Activated naive CD4-positive, alpha-beta T cell treated with anti-CD3 and anti-CD28 coated beads for 36 hours (primary cell): ENCODE measurements at regions not wholly inside any gene's neighbourhood (a gene's known extent, or its start where the extent isn't known, plus 50 kb on each side); places are given as distances from the start of the nearest gene placed in this dataset.

Experiments used
- CTCF ChIA-PET: fragments of 350-600 bp; sonication (Branson Sonifier 250); formaldehyde crosslinking; loops from one replicate; lab custom pipeline; 2021; ENCODE audit warnings: antibody characterized with exemption; lab: Charles Lee
- DNase-seq: peaks from one replicate; pipeline ENCODE4 v3.0.0-alpha.2; 2020
- H3K27ac Mint-ChIP-seq: one replicate; pipeline ENCODE4 v1.8.0; 2021; ENCODE audit warnings: mild to moderate bottlenecking, mixed read lengths
- H3K27me3 Mint-ChIP-seq: one replicate; pipeline ENCODE4 v1.8.0; 2021; ENCODE audit warnings: low read depth, mixed read lengths
- H3K36me3 Mint-ChIP-seq: one replicate; pipeline ENCODE4 v1.8.0; 2021; ENCODE audit warnings: low read depth, mixed read lengths
- H3K4me1 Mint-ChIP-seq: one replicate; pipeline ENCODE4 v1.8.0; 2021; ENCODE audit warnings: low read depth, mixed read lengths
- H3K4me3 Mint-ChIP-seq: one replicate; pipeline ENCODE4 v1.8.0; 2021; ENCODE audit warnings: mild to moderate bottlenecking, moderate library complexity, mixed read lengths
- H3K9me3 Mint-ChIP-seq: one replicate; pipeline ENCODE4 v1.8.0; 2021; ENCODE audit warnings: mixed read lengths
- intact Hi-C: fragments of 100-400 bp; cut with micrococcal nuclease; formaldehyde crosslinking; loops from one replicate; pipeline ENCODE4 v1.15.1; 2023

- peaks cover 29% of the 10 kb centered on the region for H3K27me3 Mint-ChIP-seq
- intact Hi-C loops: no loop called here
- H3K9me3 Mint-ChIP-seq: no peaks in the 10 kb centered on the region
- CTCF ChIA-PET: interaction anchor here (0.6 to 0.8 kb wide), 2 partner anchors 16 to 88 kb away, joined by 3 read pairs; no protein-coding TSS in a partner anchor
- H3K4me1 Mint-ChIP-seq: no peaks in the 10 kb centered on the region
- no peaks in the 10 kb centered on the region for H3K36me3 Mint-ChIP-seq
- no peak overlapping the region for H3K4me3 Mint-ChIP-seq
- no peak overlapping the region for H3K27ac Mint-ChIP-seq
- no peak for DNase-seq
Observed at GRCh38 chr22:22049684-22050083, 67.1 kb upstream of the TOP3B start.

GRCh38 chr22:22048981-22049531, 66.5 kb upstream of the TOP3B start:
- intact Hi-C loops: no loop called here
- H3K4me1 Mint-ChIP-seq: no peaks in the 10 kb centered on the region
- no peaks in the 10 kb centered on the region for H3K9me3 Mint-ChIP-seq
- no peak overlapping the region for H3K27ac Mint-ChIP-seq
- no peak for DNase-seq
- H3K4me3 Mint-ChIP-seq: no peak overlapping the region
- CTCF ChIA-PET: interaction anchor here (0.6 to 0.8 kb wide), 2 partner anchors 16 to 88 kb away, joined by 3 read pairs; no protein-coding TSS in a partner anchor
- no peaks in the 10 kb centered on the region for H3K36me3 Mint-ChIP-seq
- H3K27me3 Mint-ChIP-seq: peaks cover 27% of the 10 kb centered on the region

GRCh38 chr22:22048318-22048942, 65.8 kb upstream of the TOP3B start:
- no peak overlapping the region for H3K27ac Mint-ChIP-seq
- DNase-seq: no peak
- H3K36me3 Mint-ChIP-seq: no peaks in the 10 kb centered on the region
- no peak overlapping the region for H3K4me3 Mint-ChIP-seq
- no peaks in the 10 kb centered on the region for H3K9me3 Mint-ChIP-seq
- peaks cover 27% of the 10 kb centered on the region for H3K27me3 Mint-ChIP-seq
- intact Hi-C loops: no loop called here
- CTCF ChIA-PET: no interaction called here
- no peaks in the 10 kb centered on the region for H3K4me1 Mint-ChIP-seq

- Mint-ChIP-seq H3K9me3 (no peaks in the 10 kb centered on the region), H3K4me1 (no peaks in the 10 kb centered on the region), H3K27me3 (peaks cover 24% of the 10 kb centered on the region), H3K27ac (no peak overlapping the region), H3K4me3 (no peak overlapping the region), H3K36me3 (no peaks in the 10 kb centered on the region)
- CTCF ChIA-PET: no interaction called here
- no peak for DNase-seq
- intact Hi-C loops: no loop called here
Observed at GRCh38 chr22:22047776-22048175, 65.2 kb upstream of the TOP3B start.

GRCh38 chr22:22047266-22047665, 64.7 kb upstream of the TOP3B start:
- H3K36me3 Mint-ChIP-seq: no peaks in the 10 kb centered on the region
- no peak overlapping the region for H3K4me3 Mint-ChIP-seq
- H3K4me1 Mint-ChIP-seq: no peaks in the 10 kb centered on the region
- CTCF ChIA-PET: no interaction called here
- peaks cover 19% of the 10 kb centered on the region for H3K27me3 Mint-ChIP-seq
- no peak overlapping the region for H3K27ac Mint-ChIP-seq
- intact Hi-C loops: no loop called here
- no peak for DNase-seq
- no peaks in the 10 kb centered on the region for H3K9me3 Mint-ChIP-seq

- DNase-seq: no peak
- intact Hi-C loops: no loop called here
- Mint-ChIP-seq H3K27me3 (peaks cover 15% of the 10 kb centered on the region), H3K36me3 (no peaks in the 10 kb centered on the region), H3K4me3 (no peak overlapping the region), H3K4me1 (no peaks in the 10 kb centered on the region), H3K9me3 (no peaks in the 10 kb centered on the region), H3K27ac (no peak overlapping the region)
- CTCF ChIA-PET: interaction anchor here (0.8 kb wide), 1 partner anchor 37 kb away, joined by 3 read pairs; no protein-coding TSS in a partner anchor
Observed at GRCh38 chr22:22046370-22046769, 63.8 kb upstream of the TOP3B start.

- H3K4me3 Mint-ChIP-seq: no peak overlapping the region
Observed at GRCh38 chr22:22045571-22046335, 63.2 kb upstream of the TOP3B start.

GRCh38 chr22:22044153-22044552, 61.6 kb upstream of the TOP3B start:
- intact Hi-C loops: no loop called here
- no peak for DNase-seq
- H3K27ac Mint-ChIP-seq: no peak overlapping the region
- CTCF ChIA-PET: interaction anchor here (0.7 kb wide), 1 partner anchor 18 kb away, joined by 4 read pairs; no protein-coding TSS in a partner anchor
- H3K4me1 Mint-ChIP-seq: no peaks in the 10 kb centered on the region
- H3K27me3 Mint-ChIP-seq: peaks cover 9% of the 10 kb centered on the region
- no peaks in the 10 kb centered on the region for H3K9me3 Mint-ChIP-seq
- no peaks in the 10 kb centered on the region for H3K36me3 Mint-ChIP-seq
- H3K4me3 Mint-ChIP-seq: no peak overlapping the region

More at GRCh38 chr22:22045571-22046335, 63.2 kb upstream of the TOP3B start:
- Mint-ChIP-seq H3K27ac (no peak overlapping the region), H3K36me3 (no peaks in the 10 kb centered on the region), H3K27me3 (peaks cover 10% of the 10 kb centered on the region), H3K9me3 (no peaks in the 10 kb centered on the region), H3K4me1 (no peaks in the 10 kb centered on the region)
- CTCF ChIA-PET: interaction anchor here (0.7 to 0.9 kb wide), 3 partner anchors 38 to 161 kb away, joined by 3 read pairs; no protein-coding TSS in a partner anchor
- intact Hi-C loops: no loop called here
- DNase-seq: no peak

GRCh38 chr22:22043296-22044078, 60.9 kb upstream of the TOP3B start:
- CTCF ChIA-PET: interaction anchor here (0.7 to 1.5 kb wide), 2 partner anchors 11 to 18 kb away, joined by 4 to 8 read pairs; no protein-coding TSS in a partner anchor
- Mint-ChIP-seq H3K27me3 (peaks cover 7% of the 10 kb centered on the region), H3K4me1 (no peaks in the 10 kb centered on the region), H3K36me3 (no peaks in the 10 kb centered on the region), H3K9me3 (no peaks in the 10 kb centered on the region), H3K27ac (no peak overlapping the region), H3K4me3 (no peak overlapping the region)
- DNase-seq: no peak
- intact Hi-C loops: no loop called here

GRCh38 chr22:22042599-22043295, 60.2 kb upstream of the TOP3B start:
- CTCF ChIA-PET: interaction anchor here (1.5 kb wide), 1 partner anchor 10 kb away, joined by 8 read pairs; no protein-coding TSS in a partner anchor
- Mint-ChIP-seq H3K36me3 (no peaks in the 10 kb centered on the region), H3K4me3 (no peak overlapping the region), H3K27ac (no peak overlapping the region), H3K9me3 (no peaks in the 10 kb centered on the region), H3K4me1 (no peaks in the 10 kb centered on the region), H3K27me3 (peaks cover 7% of the 10 kb centered on the region)
- intact Hi-C loops: no loop called here
- DNase-seq: no peak

- intact Hi-C loops: no loop called here
- CTCF ChIA-PET: interaction anchor here (1.5 kb wide), 1 partner anchor 9 kb away, joined by 8 read pairs; no protein-coding TSS in a partner anchor
Observed at GRCh38 chr22:22042009-22042408, 59.4 kb upstream of the TOP3B start.

More at GRCh38 chr22:22042009-22042408, 59.4 kb upstream of the TOP3B start:
- Mint-ChIP-seq H3K4me3 (no peak overlapping the region), H3K9me3 (no peaks in the 10 kb centered on the region), H3K4me1 (no peaks in the 10 kb centered on the region), H3K36me3 (no peaks in the 10 kb centered on the region), H3K27me3 (peaks cover 7% of the 10 kb centered on the region), H3K27ac (no peak overlapping the region)
- no peak for DNase-seq
